Upper lobe of left lung (tissue), 4 donors: ENCODE measurements at regions not wholly inside any gene's neighbourhood (a gene's known extent, or its start where the extent isn't known, plus 50 kb on each side); places are given as distances from the start of the nearest gene placed in this dataset.

ENCODE experiments used
- EP300 ChIP-seq, 4 donors: sonication (generic); formaldehyde crosslinking; IDR thresholded peaks; one replicate each; pipeline ENCODE4 v1.5.1; 2017; ENCODE audit warnings: antibody characterized with exemption in 4 of 4, control low read depth in 2 of 4
- POLR2A ChIP-seq, 4 donors: fragments of 450-650 bp; IDR thresholded peaks; one replicate each; pipeline ENCODE4 v1.5.1; 2016 to 2017; ENCODE audit warnings: antibody characterized with exemption in 4 of 4, mild to moderate bottlenecking in 2 of 4
- TF ChIP-seq, protein P1 (sequence below), 6 experiments: fragments of 450-650 bp in 4 of 6; fragments of 200-600 bp in 2 of 6; sonication (generic) in 2 of 6; IDR thresholded peaks; one replicate each; pipeline ENCODE4 v1.5.1; 2016 to 2019; ENCODE audit warnings: antibody characterized with exemption in 6 of 6

DNA sequence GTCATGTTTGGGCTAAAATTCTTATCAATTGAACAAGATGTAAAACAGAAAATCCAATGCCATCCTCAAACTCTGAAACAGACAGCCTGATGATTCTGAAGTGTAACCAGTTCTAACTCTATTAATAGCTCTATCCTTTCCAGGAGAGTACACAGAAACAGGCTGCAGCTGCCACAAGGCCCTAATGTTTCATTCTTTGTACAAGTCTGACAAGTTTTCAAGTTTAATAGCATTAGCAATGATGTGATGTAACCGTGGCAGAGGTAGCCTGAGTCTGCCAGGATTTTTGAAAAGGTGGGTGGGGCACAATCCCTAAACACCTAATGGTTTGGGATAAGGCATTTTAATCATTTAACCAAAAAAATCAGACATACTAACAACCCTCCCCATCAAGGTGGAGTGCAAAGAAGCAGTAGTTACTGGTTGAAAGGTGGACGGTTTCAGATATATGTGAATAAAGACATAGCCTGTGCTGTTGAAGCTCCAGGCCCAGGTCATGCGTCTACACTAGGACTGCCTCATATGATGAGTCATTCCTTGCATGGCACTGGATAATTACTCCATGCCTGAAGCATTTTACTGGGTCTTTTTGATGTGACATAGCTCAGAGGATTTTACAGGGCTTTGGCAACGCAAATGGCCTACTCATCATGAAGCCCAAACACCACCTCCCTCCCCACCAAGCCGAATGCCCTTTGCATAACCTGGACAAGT lies 145.1 kb upstream of the GRIP1 start:
- TF ChIP-seq POLR2A (IDR thresholded peaks at IDR 0.05) (no peak), EP300 (IDR thresholded peaks at IDR 0.05) (no peak)
- TF ChIP-seq, protein P1, sequence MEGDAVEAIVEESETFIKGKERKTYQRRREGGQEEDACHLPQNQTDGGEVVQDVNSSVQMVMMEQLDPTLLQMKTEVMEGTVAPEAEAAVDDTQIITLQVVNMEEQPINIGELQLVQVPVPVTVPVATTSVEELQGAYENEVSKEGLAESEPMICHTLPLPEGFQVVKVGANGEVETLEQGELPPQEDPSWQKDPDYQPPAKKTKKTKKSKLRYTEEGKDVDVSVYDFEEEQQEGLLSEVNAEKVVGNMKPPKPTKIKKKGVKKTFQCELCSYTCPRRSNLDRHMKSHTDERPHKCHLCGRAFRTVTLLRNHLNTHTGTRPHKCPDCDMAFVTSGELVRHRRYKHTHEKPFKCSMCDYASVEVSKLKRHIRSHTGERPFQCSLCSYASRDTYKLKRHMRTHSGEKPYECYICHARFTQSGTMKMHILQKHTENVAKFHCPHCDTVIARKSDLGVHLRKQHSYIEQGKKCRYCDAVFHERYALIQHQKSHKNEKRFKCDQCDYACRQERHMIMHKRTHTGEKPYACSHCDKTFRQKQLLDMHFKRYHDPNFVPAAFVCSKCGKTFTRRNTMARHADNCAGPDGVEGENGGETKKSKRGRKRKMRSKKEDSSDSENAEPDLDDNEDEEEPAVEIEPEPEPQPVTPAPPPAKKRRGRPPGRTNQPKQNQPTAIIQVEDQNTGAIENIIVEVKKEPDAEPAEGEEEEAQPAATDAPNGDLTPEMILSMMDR (IDR thresholded peaks at IDR 0.05) = no peak
